HEK293 (cell line): ENCODE measurements at regions not wholly inside any gene's neighbourhood (a gene's known extent, or its start where the extent isn't known, plus 50 kb on each side); places are given as distances from the start of the nearest gene placed in this dataset.

Experiments
- BCL11B ChIP-seq: fragments of 450-650 bp; formaldehyde crosslinking; IDR thresholded peaks from 2 replicates; pipeline ENCODE4 v1.5.1; 2016; ENCODE audit warnings: low read depth, missing biosample characterization, missing genetic modification characterization
- BCL6B ChIP-seq: fragments of 450-650 bp; formaldehyde crosslinking; IDR thresholded peaks from 2 replicates; pipeline ENCODE4 v1.5.1; 2017; ENCODE audit warnings: missing biosample characterization, missing genetic modification characterization
- ELK4 ChIP-seq: IDR thresholded peaks from 2 replicates; pipeline ENCODE4 v1.6.1; 2011; ENCODE audit warnings: mild to moderate bottlenecking, low read depth, low read length, borderline replicate concordance
- GLIS1 ChIP-seq: fragments of 450-650 bp; formaldehyde crosslinking; IDR thresholded peaks from 2 replicates; pipeline ENCODE4 v1.5.1; 2016; ENCODE audit warnings: missing biosample characterization, missing genetic modification characterization
- HIC1 ChIP-seq: fragments of 450-650 bp; formaldehyde crosslinking; IDR thresholded peaks from 2 replicates; pipeline ENCODE4 v1.5.1; 2016; ENCODE audit warnings: missing biosample characterization, missing genetic modification characterization
- KLF7 ChIP-seq: fragments of 450-650 bp; formaldehyde crosslinking; IDR thresholded peaks from 2 replicates; pipeline ENCODE4 v1.5.1; 2016; ENCODE audit warnings: missing biosample characterization, missing genetic modification characterization, borderline replicate concordance
- MYNN ChIP-seq: fragments of 450-650 bp; formaldehyde crosslinking; IDR thresholded peaks from 2 replicates; pipeline ENCODE4 v1.5.1; 2016; ENCODE audit warnings: missing biosample characterization, missing genetic modification characterization, borderline replicate concordance
- RBAK ChIP-seq: fragments of 450-650 bp; formaldehyde crosslinking; IDR thresholded peaks from 2 replicates; pipeline ENCODE4 v1.5.1; 2016; ENCODE audit warnings: missing biosample characterization, missing genetic modification characterization
- SCRT1 ChIP-seq: fragments of 450-650 bp; formaldehyde crosslinking; IDR thresholded peaks from 2 replicates; pipeline ENCODE4 v1.5.1; 2016; ENCODE audit warnings: missing biosample characterization, missing genetic modification characterization, borderline replicate concordance
- SCRT2 ChIP-seq: fragments of 450-650 bp; formaldehyde crosslinking; IDR thresholded peaks from 2 replicates; pipeline ENCODE4 v1.5.1; 2016; ENCODE audit warnings: missing biosample characterization, missing genetic modification characterization
- SETDB1 ChIP-seq: IDR thresholded peaks from one replicate; pipeline ENCODE4 v1.6.1; 2017; ENCODE audit warnings: mild to moderate bottlenecking, low read length, moderate library complexity, mixed read lengths; ENCODE audit not compliant: insufficient read length
- SP7 ChIP-seq: fragments of 450-650 bp; formaldehyde crosslinking; IDR thresholded peaks from 2 replicates; pipeline ENCODE4 v1.5.1; 2016; ENCODE audit warnings: missing biosample characterization, missing genetic modification characterization
- TRIM28 ChIP-seq: IDR thresholded peaks from 2 replicates; pipeline ENCODE4 v1.6.1; 2011; ENCODE audit warnings: low read length, control low read depth, borderline replicate concordance
- ZBTB1 ChIP-seq: fragments of 450-650 bp; formaldehyde crosslinking; IDR thresholded peaks from 2 replicates; pipeline ENCODE4 v1.5.1; 2016; ENCODE audit warnings: missing biosample characterization, missing genetic modification characterization
- ZBTB20 ChIP-seq: fragments of 450-650 bp; formaldehyde crosslinking; IDR thresholded peaks from 2 replicates; pipeline ENCODE4 v1.5.1; 2016; ENCODE audit warnings: missing biosample characterization, missing genetic modification characterization
- ZBTB7A ChIP-seq: fragments of 450-650 bp; formaldehyde crosslinking; IDR thresholded peaks from 2 replicates; pipeline ENCODE4 v1.5.1; 2016; ENCODE audit warnings: low read depth, missing biosample characterization, missing genetic modification characterization
- ZBTB8A ChIP-seq: fragments of 450-650 bp; formaldehyde crosslinking; IDR thresholded peaks from 2 replicates; pipeline ENCODE4 v1.5.1; 2016; ENCODE audit warnings: missing biosample characterization, missing genetic modification characterization
- ZEB2 ChIP-seq: fragments of 450-650 bp; formaldehyde crosslinking; IDR thresholded peaks from 2 replicates; pipeline ENCODE4 v1.5.1; 2016; ENCODE audit warnings: missing biosample characterization, missing genetic modification characterization
- ZNF10 ChIP-seq: fragments of 450-650 bp; formaldehyde crosslinking; IDR thresholded peaks from 2 replicates; pipeline ENCODE4 v1.5.1; 2017; ENCODE audit warnings: missing biosample characterization, missing genetic modification characterization
- ZNF132 ChIP-seq: fragments of 450-650 bp; formaldehyde crosslinking; IDR thresholded peaks from 2 replicates; pipeline ENCODE4 v1.5.1; 2017; ENCODE audit warnings: missing biosample characterization, missing genetic modification characterization, borderline replicate concordance
- ZNF155 ChIP-seq: fragments of 450-650 bp; formaldehyde crosslinking; IDR thresholded peaks from 2 replicates; pipeline ENCODE4 v1.5.1; 2016; ENCODE audit warnings: missing biosample characterization, missing genetic modification characterization
- ZNF19 ChIP-seq: fragments of 450-650 bp; formaldehyde crosslinking; IDR thresholded peaks from 2 replicates; pipeline ENCODE4; 2016; ENCODE audit warnings: missing biosample characterization, missing genetic modification characterization, low read depth
- ZNF221 ChIP-seq: fragments of 450-650 bp; formaldehyde crosslinking; IDR thresholded peaks from 2 replicates; pipeline ENCODE4 v1.5.1; 2017; ENCODE audit warnings: missing biosample characterization, missing genetic modification characterization, borderline replicate concordance
- ZNF223 ChIP-seq: fragments of 450-650 bp; formaldehyde crosslinking; IDR thresholded peaks from 2 replicates; pipeline ENCODE4 v1.5.1; 2016; ENCODE audit warnings: missing biosample characterization, missing genetic modification characterization
- ZNF366 ChIP-seq: fragments of 450-650 bp; formaldehyde crosslinking; conservative IDR thresholded peaks from 2 replicates; pipeline ENCODE4 v1.5.1; 2016; ENCODE audit warnings: missing biosample characterization, missing genetic modification characterization
- ZNF513 ChIP-seq: fragments of 450-650 bp; IDR thresholded peaks from 2 replicates; pipeline ENCODE4 v1.5.1; 2018; ENCODE audit warnings: missing biosample characterization, missing genetic modification characterization
- ZNF621 ChIP-seq: fragments of 450-650 bp; formaldehyde crosslinking; IDR thresholded peaks from 2 replicates; pipeline ENCODE4 v1.5.1; 2017; ENCODE audit warnings: missing biosample characterization, missing genetic modification characterization
- ZNF843 ChIP-seq: fragments of 450-650 bp; formaldehyde crosslinking; IDR thresholded peaks from 2 replicates; pipeline ENCODE4 v1.5.1; 2016; ENCODE audit warnings: missing biosample characterization, missing genetic modification characterization
- ZSCAN18 ChIP-seq: fragments of 450-650 bp; formaldehyde crosslinking; IDR thresholded peaks from 2 replicates; pipeline ENCODE4 v1.5.1; 2016; ENCODE audit warnings: missing biosample characterization, missing genetic modification characterization
- ZSCAN30 ChIP-seq: fragments of 450-650 bp; IDR thresholded peaks from 2 replicates; pipeline ENCODE4 v1.5.1; 2018; ENCODE audit warnings: missing biosample characterization, mild to moderate bottlenecking, missing genetic modification characterization, moderate library complexity
- TF ChIP-seq, protein P1 (sequence below): fragments of 450-650 bp; formaldehyde crosslinking; IDR thresholded peaks from 2 replicates; pipeline ENCODE4 v1.5.1; 2016; ENCODE audit warnings: missing biosample characterization, missing genetic modification characterization
- TF ChIP-seq, protein P2 (sequence below): fragments of 450-650 bp; formaldehyde crosslinking; IDR thresholded peaks from 2 replicates; pipeline ENCODE4 v1.5.1; 2017; ENCODE audit warnings: missing biosample characterization, missing genetic modification characterization

GRCh38 chr10:44618910-44619309, 234.0 kb upstream of the CXCL12 start (continued):
- TF ChIP-seq ELK4 (no peak), ZNF221 (tag by site-specific recombination) (no peak), MYNN (tag by site-specific recombination) (no peak), RBAK (no peak), SCRT1 (0 out of 2 replicates have a peak, but pooled peaks have one; percentile 23), ZNF10 (tag by site-specific recombination) (no peak), BCL11B (tag by site-specific recombination) (no peak), ZBTB8A (tag by site-specific recombination) (peak; percentile 43; the same call in 1 of the 2 replicates), ZSCAN30 (tag by site-specific recombination) (0 out of 2 replicates have a peak, but pooled peaks have one; percentile 50), SP7 (tag by site-specific recombination) (peak; percentile 94), BCL6B (tag by site-specific recombination) (peak; percentile 96), ZSCAN18 (no peak), KLF7 (tag by site-specific recombination) (no peak), GLIS1 (peak; percentile 57; the same call in 1 of the 2 replicates), ZNF19 (no peak), ZNF621 (no peak), SETDB1 (peak; percentile 20), ZNF132 (tag by site-specific recombination) (no peak), ZBTB7A (tag by site-specific recombination) (no peak), ZNF513 (tag by site-specific recombination) (0 out of 2 replicates have a peak, but pooled peaks have one; percentile 6), ZBTB20 (no peak), ZNF155 (no peak), ZNF366 (tag by site-specific recombination) (peak; percentile 63; the same call in 1 of the 2 replicates), ZEB2 (no peak), ZNF223 (tag by site-specific recombination) (no peak), ZBTB1 (no peak), HIC1 (tag by site-specific recombination) (peak; percentile 74; the same call in 1 of the 2 replicates), SCRT2 (tag by site-specific recombination) (no peak), TRIM28 (peak; percentile 71; the same call in 1 of the 2 replicates), ZNF843 (tag by site-specific recombination) (peak; percentile 93)
- TF ChIP-seq, protein P1, sequence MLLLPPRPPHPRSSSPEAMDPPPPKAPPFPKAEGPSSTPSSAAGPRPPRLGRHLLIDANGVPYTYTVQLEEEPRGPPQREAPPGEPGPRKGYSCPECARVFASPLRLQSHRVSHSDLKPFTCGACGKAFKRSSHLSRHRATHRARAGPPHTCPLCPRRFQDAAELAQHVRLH (tag by site-specific recombination): peak; percentile 67; the same call in 1 of the 2 replicates
- TF ChIP-seq, protein P2, sequence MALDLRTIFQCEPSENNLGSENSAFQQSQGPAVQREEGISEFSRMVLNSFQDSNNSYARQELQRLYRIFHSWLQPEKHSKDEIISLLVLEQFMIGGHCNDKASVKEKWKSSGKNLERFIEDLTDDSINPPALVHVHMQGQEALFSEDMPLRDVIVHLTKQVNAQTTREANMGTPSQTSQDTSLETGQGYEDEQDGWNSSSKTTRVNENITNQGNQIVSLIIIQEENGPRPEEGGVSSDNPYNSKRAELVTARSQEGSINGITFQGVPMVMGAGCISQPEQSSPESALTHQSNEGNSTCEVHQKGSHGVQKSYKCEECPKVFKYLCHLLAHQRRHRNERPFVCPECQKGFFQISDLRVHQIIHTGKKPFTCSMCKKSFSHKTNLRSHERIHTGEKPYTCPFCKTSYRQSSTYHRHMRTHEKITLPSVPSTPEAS (tag by site-specific recombination): no peak
